ENCODE measurements at regions not wholly inside any gene's neighbourhood (a gene's known extent, or its start where the extent isn't known, plus 50 kb on each side); places are given as distances from the start of the nearest gene placed in this dataset.
"Not testable (repeated sequence)": the region's sequence is repeated elsewhere in the genome, so short reads cannot be mapped to it uniquely, and the experiment has no call there.

GRCh38 chr4:135429528-135429927 lies 1227.9 kb upstream of the PABPC4L start:
- DNase-seq, result no peak

DNA sequence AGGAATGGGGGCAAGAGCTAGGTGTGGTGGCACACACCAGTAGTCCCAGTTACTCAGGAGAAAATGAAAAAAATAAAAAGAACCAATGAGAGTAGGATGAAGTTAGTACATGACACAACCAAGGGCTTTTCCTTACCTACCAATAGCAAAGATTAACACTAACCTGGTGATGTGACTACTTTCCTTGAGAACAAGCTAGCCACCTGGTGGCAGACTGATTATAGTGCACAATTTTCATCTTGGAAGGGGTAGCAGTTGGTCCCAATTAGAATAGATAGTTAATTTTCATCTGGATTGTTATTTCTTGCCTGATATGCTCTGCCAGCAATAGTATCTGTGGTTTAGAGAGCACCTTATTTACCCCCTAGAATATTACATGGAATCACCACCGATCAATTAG lies 1216.8 kb upstream of the PABPC4L start:
- DNase-seq, result no peak

DNA sequence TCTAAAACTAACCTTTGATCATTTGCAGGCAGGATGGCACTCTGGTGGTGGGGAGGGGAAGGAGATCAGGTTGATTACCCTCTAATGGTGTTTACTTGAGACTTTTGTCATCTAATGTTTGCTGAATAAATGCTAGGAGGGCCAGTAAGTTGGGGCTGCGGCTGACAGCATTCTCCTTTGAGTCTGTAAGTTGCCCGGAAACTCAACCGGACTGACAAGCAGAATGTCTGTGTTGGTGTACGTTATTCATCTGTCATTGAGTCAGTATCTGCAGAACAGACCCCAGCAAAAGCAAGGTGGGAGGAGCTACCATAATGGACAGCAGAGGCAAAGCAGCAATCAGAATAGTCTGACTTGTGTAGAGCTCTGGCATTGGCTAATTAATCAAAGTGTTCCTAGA lies 1210.6 kb upstream of the PABPC4L start:
- DNase-seq, result no peak

- no peak for DNase-seq
These were observed 1209.7 kb upstream of the PABPC4L start for GRCh38 chr4:135411251-135411650.

- DNase-seq, result not testable (repeated sequence)
These were observed 1207.7 kb upstream of the PABPC4L start for GRCh38 chr4:135409261-135409660.

GRCh38 chr4:135408109-135408508 lies 1206.5 kb upstream of the PABPC4L start:
- DNase-seq, result no peak

- DNase-seq, result not testable (repeated sequence)
These were observed 1205.0 kb upstream of the PABPC4L start for GRCh38 chr4:135406597-135406996.

DNA sequence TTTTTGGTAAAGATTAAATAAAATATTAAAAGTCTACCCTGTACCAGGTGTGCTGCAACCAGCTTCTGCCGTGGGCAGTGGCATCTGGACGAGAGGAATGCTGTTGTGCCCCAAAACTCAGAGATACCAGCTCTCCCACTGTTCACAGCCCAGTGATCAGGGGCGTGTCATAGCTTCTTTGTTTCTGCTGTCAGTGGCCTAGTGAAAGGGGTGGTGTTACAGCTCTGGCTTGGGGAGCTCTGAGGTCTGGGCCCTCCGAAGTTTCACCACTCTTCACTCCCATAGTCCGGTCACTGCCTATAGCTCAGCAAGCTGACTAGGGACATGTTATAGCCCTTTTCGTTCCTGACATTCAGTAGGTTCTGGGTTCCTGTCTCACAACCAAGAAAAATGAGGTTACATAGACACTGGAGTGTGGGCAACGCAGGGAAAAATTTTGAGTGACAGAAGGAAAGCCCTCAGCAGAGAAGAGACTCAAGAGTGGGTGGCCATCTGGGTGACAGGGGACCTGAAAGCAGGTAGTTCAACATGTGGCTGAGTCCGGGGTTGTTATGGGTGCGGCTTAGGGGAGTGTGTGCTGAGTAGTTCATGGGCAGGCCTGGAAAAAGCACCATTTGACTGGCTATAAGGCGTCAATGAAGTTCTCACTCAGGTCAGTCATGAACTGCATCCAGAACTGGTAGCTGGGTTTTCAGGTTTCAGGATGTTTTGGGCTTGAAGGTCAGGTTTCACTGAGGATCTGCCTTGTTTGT lies 1184.4 kb upstream of the PABPC4L start:
- DNase-seq, result no peak

DNA sequence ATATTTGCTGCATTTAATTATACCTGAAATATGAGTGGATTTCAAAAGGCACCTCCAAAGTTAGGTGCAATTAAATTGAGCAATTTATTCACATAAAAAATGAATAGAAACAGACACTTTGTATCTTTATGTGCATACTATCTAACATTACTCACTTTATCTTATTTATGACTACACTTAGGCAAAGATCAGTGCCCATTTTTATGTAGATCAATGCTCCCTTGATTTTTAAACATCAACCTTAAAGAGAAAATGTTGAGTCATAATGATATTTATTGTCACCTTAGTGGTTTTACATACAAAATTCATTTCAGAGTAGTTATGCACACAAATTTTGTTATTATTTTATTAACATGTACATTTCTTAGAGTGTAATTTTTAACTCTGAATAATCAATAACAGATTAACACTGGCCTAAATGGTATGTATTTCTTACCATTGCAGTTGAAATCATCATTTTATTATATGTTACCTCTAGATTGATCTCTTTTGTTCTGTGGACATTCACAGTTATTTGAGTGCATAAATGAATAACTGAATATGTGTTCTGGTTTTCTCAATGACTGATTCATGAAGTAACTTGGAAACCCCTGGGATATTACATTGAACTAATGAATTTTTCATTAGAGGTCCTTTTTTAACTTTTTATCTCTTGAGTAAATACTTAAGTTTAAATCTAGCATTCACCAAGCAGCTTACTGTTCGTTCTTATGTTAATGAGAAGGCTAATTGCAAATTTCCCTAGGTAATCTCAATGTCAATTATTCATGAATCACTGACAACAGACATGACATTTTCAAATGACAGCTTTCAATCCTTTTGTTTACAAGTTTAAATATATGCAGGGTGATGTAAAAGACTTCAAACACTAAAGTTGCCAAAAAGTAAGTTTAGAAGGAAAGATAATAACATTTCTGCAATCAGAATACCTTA lies 1182.0 kb upstream of the PABPC4L start:
- DNase-seq, result no peak

- no peak for DNase-seq
These were observed 1180.8 kb upstream of the PABPC4L start for GRCh38 chr4:135382280-135382959.

GRCh38 chr4:135372131-135372530 lies 1170.5 kb upstream of the PABPC4L start:
- no peak for DNase-seq

DNA sequence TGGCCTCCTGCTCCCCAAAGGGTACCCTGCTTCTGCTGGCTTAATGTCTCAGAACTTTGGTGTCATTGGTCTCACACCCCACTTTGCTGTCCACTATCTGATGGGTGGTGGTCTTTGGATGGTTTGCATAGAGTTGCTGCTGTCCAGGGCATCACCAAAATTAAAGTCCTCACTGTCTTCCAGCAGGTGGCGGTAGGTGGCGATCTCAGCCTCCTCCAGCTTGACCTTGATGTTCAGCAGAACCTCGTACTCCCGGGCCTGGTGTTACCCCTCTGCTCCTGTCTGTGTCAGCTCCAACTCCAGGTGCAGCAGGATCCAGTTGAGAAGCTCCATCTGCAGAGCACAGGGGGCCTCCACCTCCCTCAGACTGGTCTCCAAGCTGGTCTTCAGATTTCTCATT lies 1169.5 kb upstream of the PABPC4L start:
- DNase-seq, result no peak

GRCh38 chr4:135368831-135369230 lies 1167.2 kb upstream of the PABPC4L start:
- no peak for DNase-seq

DNA sequence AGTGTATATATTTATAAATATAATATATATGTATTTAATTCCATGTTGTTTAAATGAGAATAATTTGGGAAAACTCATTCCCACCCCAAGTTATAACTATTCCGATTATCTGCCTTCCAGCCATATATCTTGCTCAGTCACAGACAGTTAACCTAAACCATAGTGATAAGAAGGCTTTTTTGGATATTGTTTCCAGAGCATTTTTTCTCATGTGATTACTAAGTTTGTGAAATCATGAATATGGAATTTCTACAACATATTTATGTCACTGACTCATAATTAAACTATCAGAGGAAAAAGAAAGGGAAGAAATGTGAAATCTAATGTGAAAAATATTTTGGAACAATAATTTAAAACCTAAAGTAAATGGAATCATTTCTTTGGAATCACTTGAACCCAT lies 1163.5 kb upstream of the PABPC4L start:
- DNase-seq, result no peak

GRCh38 chr4:135359128-135359527 lies 1157.5 kb upstream of the PABPC4L start:
- DNase-seq, result no peak

GRCh38 chr4:135357091-135357490 lies 1155.5 kb upstream of the PABPC4L start:
- DNase-seq, result no peak

DNA sequence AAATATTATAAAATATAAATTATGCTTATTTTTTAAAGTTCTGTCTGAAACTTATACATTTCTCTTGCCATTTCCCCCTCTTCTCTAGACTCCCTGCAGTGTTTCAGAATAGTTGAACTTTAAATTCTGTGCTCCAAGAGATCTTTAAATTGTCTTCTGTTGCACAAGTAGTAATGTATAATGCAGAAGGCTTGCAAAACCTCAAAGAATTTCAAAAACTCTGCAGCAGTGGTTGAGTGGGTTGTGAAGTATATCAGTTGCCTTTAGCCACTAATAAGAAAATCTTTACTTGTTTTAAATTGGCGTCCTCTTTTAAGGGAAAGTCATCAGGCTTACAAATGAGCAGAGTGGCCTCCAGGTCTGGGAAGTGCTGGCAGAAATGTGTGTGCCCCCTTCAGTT lies 1153.3 kb upstream of the PABPC4L start:
- DNase-seq, result no peak

GRCh38 chr4:135353008-135353407 lies 1151.4 kb upstream of the PABPC4L start:
- no peak for DNase-seq

GRCh38 chr4:135344492-135344891 lies 1142.9 kb upstream of the PABPC4L start:
- DNase-seq, result no peak

DNA sequence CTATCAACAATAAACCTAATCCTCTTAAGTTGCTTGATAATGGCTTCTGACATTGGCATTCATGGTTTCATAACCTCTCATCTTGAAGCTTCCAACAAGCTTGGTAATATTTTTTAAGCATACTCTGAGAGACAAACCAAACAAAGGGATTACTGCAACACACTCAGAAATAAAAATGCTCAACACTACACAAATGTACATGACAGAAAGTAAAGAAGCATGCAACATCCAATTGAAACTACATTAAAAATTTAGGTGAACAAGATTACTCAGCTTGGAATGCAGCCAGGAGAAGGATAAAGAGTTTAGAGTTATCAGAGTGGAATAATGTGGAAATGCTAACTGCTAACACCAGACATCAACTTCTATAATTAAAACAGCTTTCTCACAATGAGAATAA lies 1136.6 kb upstream of the PABPC4L start:
- DNase-seq, result no peak

- no peak for DNase-seq
These were observed 1123.7 kb upstream of the PABPC4L start for GRCh38 chr4:135325264-135325663.

- no peak for DNase-seq
These were observed 1118.1 kb upstream of the PABPC4L start for GRCh38 chr4:135319685-135320084.

DNA sequence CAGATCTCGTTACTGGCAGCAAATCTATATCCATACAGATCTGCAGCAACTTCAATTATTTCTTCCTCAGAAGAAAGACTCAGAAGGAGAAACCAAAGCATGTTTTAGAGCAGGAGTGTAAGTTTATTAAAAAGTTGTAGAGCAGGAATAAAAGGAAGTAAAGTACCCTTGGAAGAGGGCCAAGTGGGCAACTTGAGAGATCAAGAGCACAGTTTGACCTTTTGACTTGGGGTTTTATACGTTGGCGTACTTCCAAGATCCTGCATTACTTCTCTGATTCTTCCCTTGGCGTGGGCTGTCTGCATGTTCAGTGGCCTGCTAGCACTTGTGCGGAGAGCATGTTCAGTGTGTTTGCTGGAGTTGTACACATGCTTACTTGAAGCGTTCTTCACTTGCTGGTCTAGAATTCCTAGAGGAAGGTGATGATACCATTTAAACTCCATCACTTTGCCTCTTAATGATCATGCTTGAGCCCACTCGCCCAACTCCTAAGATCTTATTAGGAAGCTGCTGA lies 1114.7 kb upstream of the PABPC4L start:
- no peak for DNase-seq
